ENCODE measurements at regions not wholly inside any gene's neighbourhood (a gene's known extent, or its start where the extent isn't known, plus 50 kb on each side); places are given as distances from the start of the nearest gene placed in this dataset.
"Not testable (repeated sequence)": the region's sequence is repeated elsewhere in the genome, so short reads cannot be mapped to it uniquely, and the experiment has no call there.

DNA sequence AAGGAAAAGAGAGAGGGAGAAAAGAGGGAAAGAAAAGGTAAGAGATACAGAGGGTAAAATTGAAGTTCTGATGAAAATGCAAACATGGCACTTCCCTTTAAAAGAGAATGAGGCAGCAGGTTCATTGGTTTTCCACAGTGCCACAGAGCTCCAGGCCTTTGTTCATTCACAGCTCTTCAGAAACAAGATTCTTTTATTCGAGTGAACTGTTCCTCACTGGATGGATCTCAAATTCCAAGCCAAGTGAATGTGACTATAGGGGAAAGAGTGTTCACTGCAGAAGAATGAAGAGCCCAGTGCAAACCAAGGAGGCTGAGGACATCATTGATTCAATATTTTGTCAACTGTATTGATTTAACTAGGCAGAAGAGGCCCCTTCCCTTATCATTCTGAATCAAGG, 280.3 kb upstream of the PROK2 start:
- DNase-seq, result no peak
- Histone ChIP-seq H3K4me3 (ENCODE audit: low read depth, low read length) (no peak overlapping the region), H3K4me1 (peaks cover 7% of the 10 kb centered on the region), H3K27me3 (no peaks in the 10 kb centered on the region), H3K9me3 (peaks cover 3% of the 10 kb centered on the region; the same call in 1 of the 2 replicates), H3K36me3 (no peaks in the 10 kb centered on the region)
- TF ChIP-seq, protein P1, sequence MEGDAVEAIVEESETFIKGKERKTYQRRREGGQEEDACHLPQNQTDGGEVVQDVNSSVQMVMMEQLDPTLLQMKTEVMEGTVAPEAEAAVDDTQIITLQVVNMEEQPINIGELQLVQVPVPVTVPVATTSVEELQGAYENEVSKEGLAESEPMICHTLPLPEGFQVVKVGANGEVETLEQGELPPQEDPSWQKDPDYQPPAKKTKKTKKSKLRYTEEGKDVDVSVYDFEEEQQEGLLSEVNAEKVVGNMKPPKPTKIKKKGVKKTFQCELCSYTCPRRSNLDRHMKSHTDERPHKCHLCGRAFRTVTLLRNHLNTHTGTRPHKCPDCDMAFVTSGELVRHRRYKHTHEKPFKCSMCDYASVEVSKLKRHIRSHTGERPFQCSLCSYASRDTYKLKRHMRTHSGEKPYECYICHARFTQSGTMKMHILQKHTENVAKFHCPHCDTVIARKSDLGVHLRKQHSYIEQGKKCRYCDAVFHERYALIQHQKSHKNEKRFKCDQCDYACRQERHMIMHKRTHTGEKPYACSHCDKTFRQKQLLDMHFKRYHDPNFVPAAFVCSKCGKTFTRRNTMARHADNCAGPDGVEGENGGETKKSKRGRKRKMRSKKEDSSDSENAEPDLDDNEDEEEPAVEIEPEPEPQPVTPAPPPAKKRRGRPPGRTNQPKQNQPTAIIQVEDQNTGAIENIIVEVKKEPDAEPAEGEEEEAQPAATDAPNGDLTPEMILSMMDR (IDR thresholded peaks at IDR 0.05; ENCODE audit: low read depth, low read length), result no peak

DNA sequence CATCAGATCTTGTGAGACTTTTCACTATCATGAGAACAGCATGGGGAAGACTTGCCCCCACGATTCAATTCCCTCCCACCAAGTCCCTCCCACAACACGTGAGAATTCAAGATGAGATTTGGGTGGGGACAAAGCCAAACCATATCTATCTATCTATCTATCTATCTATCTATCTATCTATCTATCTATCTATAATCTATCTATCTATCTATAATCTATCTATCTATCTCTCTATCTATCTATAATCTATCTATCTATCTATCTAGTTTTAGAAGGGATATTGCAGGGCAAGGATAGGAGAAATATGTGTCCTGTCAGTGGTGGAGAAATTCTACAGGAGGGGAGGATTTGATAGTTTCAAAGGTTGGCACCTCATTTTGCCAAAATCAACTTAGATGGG, 279.8 kb upstream of the PROK2 start:
- H3K4me3 ChIP-seq (ENCODE audit: low read depth, low read length); H3K27me3 ChIP-seq; DNase-seq; H3K36me3 ChIP-seq; H3K9me3 ChIP-seq; H3K4me1 ChIP-seq: not testable (repeated sequence)

DNA sequence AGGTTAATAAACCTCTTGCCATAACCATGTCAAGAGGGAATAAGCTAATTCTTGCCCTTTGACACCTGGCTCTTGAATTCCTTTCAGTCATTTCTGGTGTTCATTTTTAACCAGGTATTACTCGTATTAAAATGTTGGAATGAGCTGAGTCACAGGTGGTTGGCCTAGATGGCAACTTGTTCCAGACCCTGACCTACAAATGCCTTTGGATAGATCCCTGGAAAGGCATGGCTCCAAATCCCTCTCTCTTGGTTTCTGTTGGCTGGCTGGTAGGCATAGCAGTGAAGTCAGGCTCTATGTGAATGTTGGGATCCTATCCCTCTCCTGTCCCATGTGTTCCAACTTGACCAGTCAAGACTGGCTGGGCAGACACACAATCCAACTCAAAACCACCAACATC, 277.1 kb upstream of the PROK2 start:
- no peaks in the 10 kb centered on the region for H3K36me3 ChIP-seq
- no peaks in the 10 kb centered on the region for H3K27me3 ChIP-seq
- DNase-seq, result no peak
- peaks cover 3% of the 10 kb centered on the region; the same call in 1 of the 2 replicates for H3K9me3 ChIP-seq
- H3K4me3 ChIP-seq (ENCODE audit: low read depth, low read length), result no peak overlapping the region
- peaks cover 9% of the 10 kb centered on the region for H3K4me1 ChIP-seq
- TF ChIP-seq, protein P1 (IDR thresholded peaks at IDR 0.05; ENCODE audit: low read depth, low read length), result no peak

DNA sequence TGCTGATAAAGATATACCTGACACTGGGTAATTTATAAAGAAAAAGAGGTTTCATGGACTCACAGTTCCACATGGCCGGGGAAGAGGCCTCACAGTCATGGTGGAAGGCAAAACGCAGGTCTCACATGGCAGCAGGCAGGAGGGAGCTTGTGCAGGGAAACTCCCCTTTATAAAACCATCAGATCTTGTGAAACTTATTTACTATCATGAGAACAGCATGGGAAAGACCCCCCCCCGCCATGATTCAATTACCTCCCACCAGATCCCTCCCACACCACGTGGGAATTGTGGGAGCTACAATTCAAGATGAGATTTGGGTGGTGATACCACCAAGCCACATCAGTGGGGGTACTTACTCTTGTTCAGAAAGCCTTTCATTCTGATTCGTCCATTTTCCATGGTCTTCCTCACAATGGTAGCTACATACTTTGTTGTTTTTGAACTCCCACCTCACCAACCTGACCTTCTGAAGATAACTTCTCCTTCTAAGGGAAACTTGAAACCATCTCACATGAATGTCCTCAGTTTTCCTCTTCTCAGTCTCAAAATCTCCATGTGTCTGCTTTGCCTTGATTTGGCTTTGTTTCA, 275.6 kb upstream of the PROK2 start:
- H3K4me3 ChIP-seq (ENCODE audit: low read depth, low read length), result no peak overlapping the region
- DNase-seq, result no peak
- H3K4me1 ChIP-seq, result peaks cover 6% of the 10 kb centered on the region; the same call in 1 of the 2 replicates
- TF ChIP-seq, protein P1 (IDR thresholded peaks at IDR 0.05; ENCODE audit: low read depth, low read length), result no peak
- no peaks in the 10 kb centered on the region for H3K36me3 ChIP-seq
- H3K27me3 ChIP-seq, result no peaks in the 10 kb centered on the region
- H3K9me3 ChIP-seq, result peaks cover 3% of the 10 kb centered on the region; the same call in 1 of the 2 replicates

DNA sequence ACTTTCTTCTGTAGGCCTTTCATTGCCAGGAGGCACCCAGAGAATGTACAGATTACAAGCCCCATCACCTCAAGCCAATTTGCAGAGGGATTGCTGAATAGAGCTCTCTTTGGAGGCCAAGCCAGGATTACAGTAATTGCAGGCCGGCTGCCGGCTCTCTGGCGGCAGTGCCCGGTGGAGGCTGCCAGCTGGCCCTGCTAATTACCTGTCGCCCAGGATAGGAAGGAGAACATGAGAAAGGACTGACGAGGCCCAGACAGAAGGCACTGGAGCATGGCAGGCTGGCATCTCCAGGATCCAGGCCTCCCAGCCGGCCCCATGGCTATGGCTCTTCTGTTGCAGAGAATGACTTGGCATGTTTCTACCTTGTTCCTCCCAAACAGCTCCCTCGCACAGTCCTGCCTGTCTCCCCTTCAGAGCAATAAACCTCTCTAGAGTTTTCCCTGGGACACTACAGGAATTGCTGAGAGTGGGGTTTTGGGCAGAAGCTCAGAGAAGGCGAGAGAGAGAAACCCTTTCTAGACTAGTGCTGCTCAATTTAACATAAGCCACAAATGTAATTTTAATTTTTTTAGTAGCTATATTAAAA, 273.6 kb upstream of the PROK2 start:
- DNase-seq, result peak; percentile 56
- Histone ChIP-seq H3K4me3 (ENCODE audit: low read depth, low read length) (no peak overlapping the region), H3K9me3 (no peaks in the 10 kb centered on the region), H3K27me3 (no peaks in the 10 kb centered on the region), H3K4me1 (peaks cover 6% of the 10 kb centered on the region; the same call in 1 of the 2 replicates), H3K36me3 (no peaks in the 10 kb centered on the region)
- TF ChIP-seq, protein P1 (IDR thresholded peaks at IDR 0.05; ENCODE audit: low read depth, low read length), result no peak

DNA sequence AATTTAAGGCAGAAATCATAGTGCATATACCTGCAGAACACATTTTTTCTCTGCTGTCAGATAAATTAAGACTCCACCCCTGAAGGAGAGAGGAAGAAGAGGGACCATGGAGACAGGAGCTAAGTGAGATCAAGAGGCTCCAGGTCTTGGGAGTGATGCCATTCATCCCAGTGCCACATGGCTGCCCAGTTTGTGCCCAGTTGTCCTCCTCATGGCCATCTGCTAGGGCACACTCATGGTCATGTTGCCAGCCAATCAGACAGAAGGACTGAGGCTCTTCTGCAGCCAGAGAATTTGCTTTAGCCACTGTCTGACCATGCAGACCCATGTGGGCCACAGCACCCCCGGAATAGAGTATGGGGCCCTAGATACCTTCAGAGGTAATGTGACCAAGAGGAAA, 270.5 kb upstream of the PROK2 start:
- no peaks in the 10 kb centered on the region; the same call in 1 of the 2 replicates for H3K9me3 ChIP-seq

More for the DNA sequence above, 270.5 kb upstream of the PROK2 start:
- no peaks in the 10 kb centered on the region for H3K36me3 ChIP-seq
- TF ChIP-seq, protein P1 (IDR thresholded peaks at IDR 0.05; ENCODE audit: low read depth, low read length), result no peak
- 0 out of 2 replicates have a peak, but pooled peaks cover 2% of the 10 kb centered on the region for H3K4me1 ChIP-seq
- no peak for DNase-seq
- no peak overlapping the region for H3K4me3 ChIP-seq (ENCODE audit: low read depth, low read length)
- H3K27me3 ChIP-seq, result no peaks in the 10 kb centered on the region

Measured in BE2C (cell line).